Sigmoid colon (tissue), 6 donors: ENCODE measurements at regions not wholly inside any gene's neighbourhood (a gene's known extent, or its start where the extent isn't known, plus 50 kb on each side); places are given as distances from the start of the nearest gene placed in this dataset.

Source experiments
- DNase-seq: peaks from one replicate; pipeline ENCODE4 v3.0.0-alpha.2; 2019
- H3K27ac ChIP-seq, 4 donors: fragments of 200-600 bp; sonication (generic); one replicate each; pipeline ENCODE4 v1.5.1; 2016 to 2019; ENCODE audit warnings: mild to moderate bottlenecking in 1 of 4
- H3K27me3 ChIP-seq, 3 donors: fragments of 200-600 bp; sonication (generic); one replicate each; pipeline ENCODE4 v1.5.1; 2019; ENCODE audit warnings: mild to moderate bottlenecking in 1 of 3
- H3K36me3 ChIP-seq, 4 donors: fragments of 200-600 bp; sonication (generic); one replicate each; pipeline ENCODE4 v1.5.1; 2016 to 2019
- H3K4me1 ChIP-seq, 4 donors: fragments of 200-600 bp; sonication (generic); one replicate each; pipeline ENCODE4 v1.5.1; 2017 to 2019
- H3K4me3 ChIP-seq, 4 donors: fragments of 200-600 bp; sonication (generic); one replicate each; pipeline ENCODE4 v1.5.1; 2017 to 2019; ENCODE audit warnings: mild to moderate bottlenecking in 2 of 4, moderate library complexity in 1 of 4
- H3K9me3 ChIP-seq, 4 donors: fragments of 200-600 bp in 3 of 4; sonication (generic) in 3 of 4; one replicate each; pipeline versions ENCODE4 v1.5.1 to v1.6.1; 2013 to 2019
- CTCF ChIP-seq, 4 experiments: fragments of 450-650 bp in 3 of 4; fragments of 200-600 bp in 1 of 4; IDR thresholded peaks; one replicate each; pipeline ENCODE4 v1.5.1; 2016 to 2019; ENCODE audit warnings: antibody characterized with exemption in 4 of 4, mild to moderate bottlenecking in 3 of 4, moderate library complexity in 2 of 4
- EP300 ChIP-seq, 4 donors: sonication (generic); formaldehyde crosslinking; IDR thresholded peaks; one replicate each; pipeline ENCODE4 v1.6.1; 2017; ENCODE audit warnings: antibody characterized with exemption in 4 of 4
- POLR2A ChIP-seq, 2 donors: fragments of 450-650 bp; IDR thresholded peaks; one replicate each; pipeline ENCODE4 v1.6.1; 2016; ENCODE audit warnings: antibody characterized with exemption in 2 of 2, mild to moderate bottlenecking in 2 of 2, moderate library complexity in 2 of 2
- POLR2AphosphoS5 ChIP-seq, 4 donors: sonication (generic); formaldehyde crosslinking; IDR thresholded peaks; one replicate each; pipeline ENCODE4 v1.6.1; 2017; ENCODE audit warnings: antibody characterized with exemption in 4 of 4
- WGBS, 2 donors: extraction: QIAGEN DNeasy Blood & Tissue Kit; methylation state at CpG; one replicate each; pipeline ENCODE4 v1.1.7; 2013; 5-methylcytosine and 5-hydroxymethylcytosine counted together
- intact Hi-C: fragments of 100-400 bp; cut with DNase I; formaldehyde crosslinking; loops from one replicate; pipeline ENCODE4 v1.15.1; 2023
- donor health status: healthy with polysubstance abuse.
- donor health status: healthy.

DNA sequence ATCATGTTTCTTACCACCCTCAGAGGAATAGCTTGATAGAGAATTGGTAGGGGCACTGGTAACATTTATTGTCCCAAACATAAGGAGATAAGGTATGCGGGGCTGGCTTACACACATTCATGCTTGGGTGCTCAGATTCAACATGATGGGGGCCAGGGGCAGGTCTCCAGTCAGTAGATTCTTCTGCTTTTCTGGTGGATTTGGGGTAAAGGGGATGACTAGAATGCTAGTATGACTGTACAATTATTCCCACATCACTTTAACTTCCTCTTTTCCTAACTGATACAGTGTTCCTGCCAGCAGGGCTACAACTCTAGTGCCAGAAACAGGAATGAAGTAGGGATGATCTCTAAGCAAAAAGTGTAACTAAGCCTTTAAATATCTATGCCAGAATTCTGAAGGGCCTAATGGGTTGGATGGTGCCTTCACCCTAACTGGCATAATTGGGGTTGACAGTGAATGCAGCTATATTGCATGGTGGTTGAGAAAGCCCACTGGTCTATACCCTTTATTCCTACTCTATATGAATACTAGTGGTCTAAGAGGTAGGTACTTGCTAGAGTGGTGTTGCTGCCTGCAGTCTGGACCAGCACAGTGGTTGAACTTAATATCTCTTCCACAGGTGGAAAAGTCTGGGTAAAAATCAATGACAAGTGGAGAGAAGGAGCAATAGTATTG lies 117.4 kb downstream of the IL12A start:
- Histone ChIP-seq H3K27me3 (no peaks in the 10 kb centered on the region), H3K27ac (no peak overlapping the region), H3K9me3 (no peaks in the 10 kb centered on the region), H3K4me1 (no peaks in the 10 kb centered on the region), H3K36me3 (no peaks in the 10 kb centered on the region), H3K4me3 (no peak overlapping the region)
- intact Hi-C loops: no loop called here
- 82 to 87% methylated on average over 1 of the region's 1 CpG for WGBS, 2 donors
- no peak for TF ChIP-seq POLR2AphosphoS5 (IDR thresholded peaks at IDR 0.05)
- no peak for TF ChIP-seq POLR2A (IDR thresholded peaks at IDR 0.05)
- no peak for TF ChIP-seq EP300 (IDR thresholded peaks at IDR 0.05)
- no peak for TF ChIP-seq CTCF (IDR thresholded peaks at IDR 0.05)
- no peak for DNase-seq

DNA sequence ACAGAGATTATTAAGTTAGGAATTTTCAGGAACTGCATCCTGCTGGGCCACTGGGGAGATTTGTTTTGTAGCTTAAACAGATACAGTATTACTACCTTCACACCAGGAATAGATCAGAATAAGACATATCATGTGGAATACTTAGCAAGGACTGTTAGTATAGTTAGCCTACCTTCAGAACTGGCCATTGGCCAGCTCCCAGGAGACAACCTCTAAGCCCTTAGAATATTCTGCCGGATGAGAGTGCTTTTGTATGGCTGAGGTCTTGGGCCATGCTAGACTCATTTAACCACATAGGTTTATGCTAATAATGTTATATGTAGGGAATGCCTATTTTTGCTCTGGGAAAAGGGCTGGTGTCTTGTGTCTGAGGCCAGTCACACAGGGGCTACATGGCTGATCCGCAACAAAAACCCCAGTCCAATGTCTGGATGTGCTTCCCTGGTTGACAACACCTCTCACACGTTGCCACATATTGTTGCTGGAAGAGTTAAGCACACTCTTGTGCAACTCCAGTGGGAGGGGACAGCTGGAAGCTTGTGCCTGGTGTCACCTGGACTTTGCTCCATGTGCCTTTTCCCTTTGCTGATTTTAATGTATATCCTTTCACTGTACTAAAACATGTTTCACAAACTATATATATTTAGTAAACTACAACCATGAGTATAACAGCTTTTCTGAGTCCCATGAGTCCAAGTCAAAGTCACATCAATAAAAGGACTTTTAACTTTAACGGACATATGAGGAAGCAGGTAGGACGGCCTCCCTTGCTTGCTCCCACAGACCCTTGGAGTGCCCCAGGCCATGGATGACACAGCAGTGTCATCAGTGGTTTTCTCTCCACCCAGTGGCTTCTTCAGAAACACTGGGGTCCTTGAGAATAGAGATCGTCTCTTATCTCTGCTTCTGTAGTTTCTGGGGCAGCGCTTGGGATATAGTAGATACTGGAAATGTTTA lies 118.0 kb upstream of the C3orf80 start:
- intact Hi-C loops: no loop called here
- no peak for DNase-seq
- Histone ChIP-seq H3K27ac (no peak overlapping the region), H3K36me3 (no peaks in the 10 kb centered on the region), H3K9me3 (no peaks in the 10 kb centered on the region), H3K4me3 (no peak overlapping the region), H3K27me3 (no peaks in the 10 kb centered on the region), H3K4me1 (no peaks in the 10 kb centered on the region)
- 38 to 60% methylated on average over 7 of the region's 7 CpGs for WGBS, 2 donors
- TF ChIP-seq POLR2AphosphoS5 (IDR thresholded peaks at IDR 0.05): no peak
- no peak for TF ChIP-seq EP300 (IDR thresholded peaks at IDR 0.05)
- no peak for TF ChIP-seq CTCF (IDR thresholded peaks at IDR 0.05)
- no peak for TF ChIP-seq POLR2A (IDR thresholded peaks at IDR 0.05)

DNA sequence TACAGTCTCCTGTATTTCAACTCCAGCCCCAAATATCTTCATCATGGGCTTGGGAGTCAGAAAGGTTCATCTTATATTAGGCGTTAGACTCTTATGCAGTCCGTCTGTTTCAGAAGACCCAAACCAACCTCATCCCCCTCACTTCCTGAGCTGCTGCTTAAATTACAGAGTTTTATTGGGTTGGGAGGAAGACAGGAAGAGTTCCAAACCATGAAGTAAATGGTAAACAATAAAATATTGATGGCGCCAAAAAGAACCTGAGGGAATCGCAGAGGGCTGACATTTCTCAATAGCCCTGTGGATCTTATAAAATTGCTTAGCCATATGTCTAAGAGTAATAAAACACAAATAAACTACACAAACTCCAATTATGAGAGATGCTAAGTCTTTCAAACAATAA lies 116.9 kb upstream of the C3orf80 start:
- H3K27me3 ChIP-seq: no peaks in the 10 kb centered on the region
- DNase-seq: no peak
- H3K9me3 ChIP-seq: no peaks in the 10 kb centered on the region
- no peaks in the 10 kb centered on the region for H3K4me1 ChIP-seq
- TF ChIP-seq CTCF (IDR thresholded peaks at IDR 0.05): no peak
- no peak for TF ChIP-seq EP300 (IDR thresholded peaks at IDR 0.05)
- no peak for TF ChIP-seq POLR2A (IDR thresholded peaks at IDR 0.05)
- no peak for TF ChIP-seq POLR2AphosphoS5 (IDR thresholded peaks at IDR 0.05)
- no peaks in the 10 kb centered on the region for H3K36me3 ChIP-seq
- intact Hi-C loops: no loop called here
- no peak overlapping the region for H3K4me3 ChIP-seq
- WGBS, 2 donors: 56 to 68% methylated on average over 4 of the region's 4 CpGs
- H3K27ac ChIP-seq: no peak overlapping the region

DNA sequence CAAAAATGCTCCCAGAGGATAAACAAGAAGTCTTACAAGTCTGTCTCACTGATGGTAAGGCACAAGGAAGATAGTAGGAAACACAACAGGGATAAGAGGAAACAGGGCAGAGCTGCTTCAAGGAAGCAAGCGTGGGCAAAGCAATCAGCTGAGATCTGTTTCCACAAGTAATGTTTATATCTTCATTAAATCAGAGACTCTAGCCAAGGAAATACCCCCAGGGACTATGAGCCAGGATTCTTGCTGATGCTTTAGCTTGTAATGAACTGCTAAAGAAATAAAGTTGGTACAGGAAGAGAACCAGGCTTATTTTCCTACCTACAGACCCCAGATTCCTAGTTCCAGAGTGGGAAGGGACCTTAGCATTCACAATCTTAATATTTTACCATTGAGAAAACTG lies 112.7 kb upstream of the C3orf80 start:
- 67 to 81% methylated on average over 1 of the region's 1 CpG for WGBS, 2 donors
- Histone ChIP-seq H3K27me3 (no peaks in the 10 kb centered on the region), H3K9me3 (no peaks in the 10 kb centered on the region), H3K36me3 (no peaks in the 10 kb centered on the region), H3K4me1 (no peaks in the 10 kb centered on the region), H3K27ac (no peak overlapping the region), H3K4me3 (no peak overlapping the region)
- TF ChIP-seq POLR2A (IDR thresholded peaks at IDR 0.05) (no peak), CTCF (IDR thresholded peaks at IDR 0.05) (no peak), EP300 (IDR thresholded peaks at IDR 0.05) (no peak), POLR2AphosphoS5 (IDR thresholded peaks at IDR 0.05) (no peak)
- DNase-seq: no peak
- intact Hi-C loops: no loop called here
